Stimulated activated CD8-positive, alpha-beta memory T cell treated with anti-CD3 and anti-CD28 coated beads, Interleukin-15, amount 100 ng/mL, for 48 hours (primary cell): ENCODE measurements at regions not wholly inside any gene's neighbourhood (a gene's known extent, or its start where the extent isn't known, plus 50 kb on each side); places are given as distances from the start of the nearest gene placed in this dataset.

Experiments used
- DNase-seq, 2 donors: peaks; one replicate each; pipeline ENCODE4 v3.0.0-alpha.2; 2020; ENCODE audit warnings: low read depth in 2 of 2

- DNase-seq = no peak
Observed at GRCh38 chr15:77540312-77541060, 92.2 kb downstream of the LINGO1 start.

GRCh38 chr15:77538793-77539497, 93.8 kb downstream of the LINGO1 start:
- no peak for DNase-seq

GRCh38 chr15:77538027-77538451, 94.7 kb downstream of the LINGO1 start:
- no peak for DNase-seq

GRCh38 chr15:77537006-77537405, 95.7 kb downstream of the LINGO1 start:
- no peak for DNase-seq

GRCh38 chr15:77535845-77536244, 96.9 kb downstream of the LINGO1 start:
- no peak for DNase-seq
